ENCODE measurements at regions not wholly inside any gene's neighbourhood (a gene's known extent, or its start where the extent isn't known, plus 50 kb on each side); places are given as distances from the start of the nearest gene placed in this dataset.

DNA sequence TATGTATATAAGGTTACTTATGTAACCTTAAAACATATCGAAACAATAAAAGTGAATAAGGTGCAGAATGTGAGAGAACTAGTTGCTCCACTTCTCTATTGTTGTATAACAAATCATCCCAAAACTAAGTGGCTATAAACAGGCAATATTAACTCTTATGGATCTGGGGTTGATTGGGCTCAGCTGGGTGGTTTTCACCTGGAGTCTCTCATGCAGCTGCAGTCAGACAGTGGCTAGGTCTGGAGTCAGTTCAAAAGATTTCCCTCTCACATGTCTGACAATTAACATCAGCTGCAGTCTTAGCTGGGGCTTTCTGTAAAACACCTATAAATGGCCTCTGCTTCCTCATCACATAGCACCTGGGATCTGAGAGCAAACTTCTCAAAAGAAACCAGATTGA is 288.4 kb upstream of the SASH1 start:
- Histone ChIP-seq H4K20me1 (ENCODE audit: insufficient read depth, low read length) (no peaks in the 10 kb centered on the region), H3K9me3 (ENCODE audit: insufficient read depth, low read depth, low read length) (no peaks in the 10 kb centered on the region), H3K79me2 (ENCODE audit: insufficient read depth, low read length) (no peaks in the 10 kb centered on the region), H3K36me3 (ENCODE audit: insufficient read depth, low read length) (no peaks in the 10 kb centered on the region), H3K4me2 (ENCODE audit: low read length) (no peak overlapping the region), H3K9ac (ENCODE audit: low read length) (no peak overlapping the region), H2AFZ (ENCODE audit: low read depth, low read length) (no peak overlapping the region), H3K27ac (ENCODE audit: low read depth, low read length) (no peak overlapping the region), H3K4me1 (ENCODE audit: insufficient read depth, low read length) (no peaks in the 10 kb centered on the region), H3K27me3 (ENCODE audit: insufficient read depth, low read length) (no peaks in the 10 kb centered on the region), H3K4me3 (ENCODE audit: insufficient read depth, low read depth, low read length) (no peak overlapping the region)
- Mint-ChIP-seq H3K27ac (ENCODE audit: unreplicated experiment) (no peak overlapping the region), H3K4me1 (ENCODE audit: low read depth, unreplicated experiment) (no peaks in the 10 kb centered on the region), H3K27me3 (ENCODE audit: low read depth, unreplicated experiment) (no peaks in the 10 kb centered on the region), H3K9me3 (ENCODE audit: unreplicated experiment) (peaks cover 5% of the 10 kb centered on the region), H3K4me3 (ENCODE audit: unreplicated experiment) (no peak overlapping the region), H3K36me3 (ENCODE audit: low read depth, unreplicated experiment) (no peaks in the 10 kb centered on the region)
- TF ChIP-seq EZH2 (IDR thresholded peaks at IDR 0.05; ENCODE audit: insufficient read depth, low read length) (no peak), CTCF (IDR thresholded peaks at IDR 0.05; ENCODE audit: insufficient read depth, low read depth, low read length) (no peak)
- DNase-seq (ENCODE audit: low read depth) = no peak
- FAIRE-seq = no peak

DNA sequence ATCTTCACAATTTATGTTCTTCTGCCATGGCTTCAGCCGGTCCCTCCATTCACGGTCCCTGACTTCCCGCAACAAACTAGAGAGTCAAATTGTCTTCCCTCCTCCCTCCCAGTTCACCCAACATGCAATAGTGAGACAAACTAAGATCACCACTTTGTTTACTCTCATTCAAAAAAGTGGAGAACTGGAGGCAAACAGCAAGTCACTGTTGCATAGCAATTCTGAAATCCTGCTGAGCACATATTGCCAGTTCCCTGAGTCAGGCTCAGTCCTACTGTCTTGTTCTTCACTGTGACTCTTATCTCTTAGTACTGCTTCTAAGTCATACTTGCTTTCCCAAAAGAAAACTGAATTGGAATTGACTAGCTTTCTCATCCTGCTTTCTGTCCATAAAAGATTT is 287.2 kb upstream of the SASH1 start:
- Mint-ChIP-seq H3K36me3 (ENCODE audit: low read depth, unreplicated experiment) (peaks cover 2% of the 10 kb centered on the region), H3K27me3 (ENCODE audit: low read depth, unreplicated experiment) (no peaks in the 10 kb centered on the region), H3K4me3 (ENCODE audit: unreplicated experiment) (no peak overlapping the region), H3K4me1 (ENCODE audit: low read depth, unreplicated experiment) (no peaks in the 10 kb centered on the region), H3K9me3 (ENCODE audit: unreplicated experiment) (peaks cover 9% of the 10 kb centered on the region), H3K27ac (ENCODE audit: unreplicated experiment) (no peak overlapping the region)
- FAIRE-seq (no peak), DNase-seq (ENCODE audit: low read depth) (no peak)
- Histone ChIP-seq H3K79me2 (ENCODE audit: insufficient read depth, low read length) (no peaks in the 10 kb centered on the region), H3K9me3 (ENCODE audit: insufficient read depth, low read depth, low read length) (no peaks in the 10 kb centered on the region), H3K4me2 (ENCODE audit: low read length) (no peak overlapping the region), H3K4me1 (ENCODE audit: insufficient read depth, low read length) (no peaks in the 10 kb centered on the region), H3K36me3 (ENCODE audit: insufficient read depth, low read length) (no peaks in the 10 kb centered on the region), H4K20me1 (ENCODE audit: insufficient read depth, low read length) (no peaks in the 10 kb centered on the region), H3K9ac (ENCODE audit: low read length) (no peak overlapping the region), H3K4me3 (ENCODE audit: insufficient read depth, low read depth, low read length) (no peak overlapping the region), H2AFZ (ENCODE audit: low read depth, low read length) (no peak overlapping the region), H3K27me3 (ENCODE audit: insufficient read depth, low read length) (no peaks in the 10 kb centered on the region), H3K27ac (ENCODE audit: low read depth, low read length) (no peak overlapping the region)
- TF ChIP-seq CTCF (IDR thresholded peaks at IDR 0.05; ENCODE audit: insufficient read depth, low read depth, low read length) = no peak
- no peak for TF ChIP-seq EZH2 (IDR thresholded peaks at IDR 0.05; ENCODE audit: insufficient read depth, low read length)

- no peaks in the 10 kb centered on the region for H3K9me3 ChIP-seq (ENCODE audit: insufficient read depth, low read depth, low read length)
- H3K27ac ChIP-seq (ENCODE audit: low read depth, low read length) = no peak overlapping the region
- DNase-seq (ENCODE audit: low read depth) = no peak
- Mint-ChIP-seq H3K4me1 (ENCODE audit: low read depth, unreplicated experiment) (no peaks in the 10 kb centered on the region), H3K4me3 (ENCODE audit: unreplicated experiment) (no peak overlapping the region), H3K9me3 (ENCODE audit: unreplicated experiment) (peaks cover 19% of the 10 kb centered on the region), H3K27me3 (ENCODE audit: low read depth, unreplicated experiment) (no peaks in the 10 kb centered on the region), H3K27ac (ENCODE audit: unreplicated experiment) (no peak overlapping the region), H3K36me3 (ENCODE audit: low read depth, unreplicated experiment) (peaks cover 2% of the 10 kb centered on the region)
- H3K27me3 ChIP-seq (ENCODE audit: insufficient read depth, low read length) = no peaks in the 10 kb centered on the region
- TF ChIP-seq CTCF (IDR thresholded peaks at IDR 0.05; ENCODE audit: insufficient read depth, low read depth, low read length) (no peak), EZH2 (IDR thresholded peaks at IDR 0.05; ENCODE audit: insufficient read depth, low read length) (no peak)
- no peaks in the 10 kb centered on the region for H3K36me3 ChIP-seq (ENCODE audit: insufficient read depth, low read length)
- no peak overlapping the region for H3K4me2 ChIP-seq (ENCODE audit: low read length)
- no peak overlapping the region for H3K4me3 ChIP-seq (ENCODE audit: insufficient read depth, low read depth, low read length)
- no peaks in the 10 kb centered on the region for H3K79me2 ChIP-seq (ENCODE audit: insufficient read depth, low read length)
- FAIRE-seq = no peak
- H3K4me1 ChIP-seq (ENCODE audit: insufficient read depth, low read length) = no peaks in the 10 kb centered on the region
- H3K9ac ChIP-seq (ENCODE audit: low read length) = no peak overlapping the region
- no peaks in the 10 kb centered on the region for H4K20me1 ChIP-seq (ENCODE audit: insufficient read depth, low read length)
- no peak overlapping the region for H2AFZ ChIP-seq (ENCODE audit: low read depth, low read length)
These were observed 282.8 kb upstream of the SASH1 start for GRCh38 chr6:148059869-148060268.

Measured in astrocyte (in vitro differentiated cells and primary cell).